Muscle layer of colon (tissue), 2 donors: ENCODE measurements at regions not wholly inside any gene's neighbourhood (a gene's known extent, or its start where the extent isn't known, plus 50 kb on each side); places are given as distances from the start of the nearest gene placed in this dataset.

Source experiments
- H3K27ac ChIP-seq: one replicate; pipeline ENCODE4 v1.7.0; 2013; ENCODE audit warnings: low read depth, mild to moderate bottlenecking, low read length, moderate library complexity
- H3K27me3 ChIP-seq, 2 donors: one replicate each; pipeline ENCODE4 v1.7.0; 2013; ENCODE audit warnings: low read length in 2 of 2, mild to moderate bottlenecking in 2 of 2; ENCODE audit not compliant: insufficient read depth in 2 of 2, control insufficient read depth in 1 of 2
- H3K36me3 ChIP-seq: one replicate; pipeline ENCODE4 v1.7.0; 2013; ENCODE audit warnings: mild to moderate bottlenecking, low read length; ENCODE audit not compliant: insufficient read depth
- H3K4me1 ChIP-seq: one replicate; pipeline ENCODE4 v1.7.0; 2013; ENCODE audit warnings: mild to moderate bottlenecking, low read length; ENCODE audit not compliant: insufficient read depth
- H3K4me3 ChIP-seq, 2 donors: one replicate each; pipeline ENCODE4 v1.7.0; 2013; ENCODE audit warnings: low read length in 2 of 2, low read depth in 1 of 2, mild to moderate bottlenecking in 1 of 2, moderate library complexity in 1 of 2
- H3K9ac ChIP-seq: one replicate; pipeline ENCODE4 v1.7.0; 2013; ENCODE audit warnings: low read length
- H3K9me3 ChIP-seq: one replicate; pipeline ENCODE4 v1.7.0; 2013; ENCODE audit warnings: mild to moderate bottlenecking, low read length
- donor health status: abdominal sarcoma.
- donor health status: Adenocarcinoma of cecum.

GRCh38 chr7:25546306-25546705, 318.0 kb upstream of the NPVF start:
- Histone ChIP-seq H3K4me1 (no peaks in the 10 kb centered on the region), H3K27ac (no peak overlapping the region), H3K27me3 (no peaks in the 10 kb centered on the region), H3K4me3 (no peak overlapping the region), H3K36me3 (no peaks in the 10 kb centered on the region), H3K9ac (no peak overlapping the region), H3K9me3 (no peaks in the 10 kb centered on the region)

GRCh38 chr7:25549271-25549921, 321.1 kb upstream of the NPVF start:
- H3K9ac ChIP-seq = no peak overlapping the region
- no peaks in the 10 kb centered on the region for H3K36me3 ChIP-seq
- H3K4me1 ChIP-seq = no peaks in the 10 kb centered on the region
- H3K27me3 ChIP-seq = no peaks in the 10 kb centered on the region
- H3K4me3 ChIP-seq = no peak overlapping the region
- H3K27ac ChIP-seq = no peak overlapping the region
- H3K9me3 ChIP-seq = no peaks in the 10 kb centered on the region

- no peaks in the 10 kb centered on the region for H3K27me3 ChIP-seq
Measured at GRCh38 chr7:25550149-25550548, 321.9 kb upstream of the NPVF start.

GRCh38 chr7:25552998-25553397, 324.7 kb upstream of the NPVF start:
- Histone ChIP-seq H3K4me1 (no peaks in the 10 kb centered on the region), H3K27ac (no peak overlapping the region), H3K36me3 (no peaks in the 10 kb centered on the region), H3K9ac (no peak overlapping the region), H3K27me3 (no peaks in the 10 kb centered on the region), H3K9me3 (no peaks in the 10 kb centered on the region), H3K4me3 (no peak overlapping the region)

More at GRCh38 chr7:25550149-25550548, 321.9 kb upstream of the NPVF start:
- Histone ChIP-seq H3K27ac (no peak overlapping the region), H3K9me3 (no peaks in the 10 kb centered on the region), H3K36me3 (no peaks in the 10 kb centered on the region), H3K9ac (no peak overlapping the region), H3K4me3 (no peak overlapping the region), H3K4me1 (no peaks in the 10 kb centered on the region)

- no peaks in the 10 kb centered on the region for H3K36me3 ChIP-seq
Measured at GRCh38 chr7:25553580-25554291, 325.4 kb upstream of the NPVF start.

GRCh38 chr7:25557379-25557917, 329.2 kb upstream of the NPVF start:
- no peaks in the 10 kb centered on the region for H3K9me3 ChIP-seq
- no peaks in the 10 kb centered on the region for H3K27me3 ChIP-seq
- H3K27ac ChIP-seq = no peak overlapping the region
- H3K36me3 ChIP-seq = no peaks in the 10 kb centered on the region
- H3K4me1 ChIP-seq = peaks cover 23% of the 10 kb centered on the region
- H3K9ac ChIP-seq = no peak overlapping the region
- no peak overlapping the region for H3K4me3 ChIP-seq

More at GRCh38 chr7:25553580-25554291, 325.4 kb upstream of the NPVF start:
- Histone ChIP-seq H3K27ac (no peak overlapping the region), H3K4me3 (no peak overlapping the region), H3K4me1 (no peaks in the 10 kb centered on the region), H3K9ac (no peak overlapping the region), H3K27me3 (no peaks in the 10 kb centered on the region), H3K9me3 (no peaks in the 10 kb centered on the region)

- Histone ChIP-seq H3K27ac (no peak overlapping the region), H3K27me3 (no peaks in the 10 kb centered on the region), H3K4me3 (no peak overlapping the region), H3K9me3 (no peaks in the 10 kb centered on the region), H3K36me3 (no peaks in the 10 kb centered on the region), H3K4me1 (peaks cover 28% of the 10 kb centered on the region), H3K9ac (no peak overlapping the region)
Measured at GRCh38 chr7:25557930-25558329, 329.6 kb upstream of the NPVF start.

- no peak overlapping the region for H3K27ac ChIP-seq
- H3K4me3 ChIP-seq = no peak overlapping the region
- no peak overlapping the region for H3K9ac ChIP-seq
- no peaks in the 10 kb centered on the region for H3K9me3 ChIP-seq
- H3K27me3 ChIP-seq = no peaks in the 10 kb centered on the region
- peaks cover 30% of the 10 kb centered on the region for H3K4me1 ChIP-seq
- no peaks in the 10 kb centered on the region for H3K36me3 ChIP-seq
Measured at GRCh38 chr7:25558605-25559004, 330.3 kb upstream of the NPVF start.

GRCh38 chr7:25559581-25560367, 331.5 kb upstream of the NPVF start:
- Histone ChIP-seq H3K27ac (no peak overlapping the region), H3K9me3 (no peaks in the 10 kb centered on the region), H3K4me3 (no peak overlapping the region), H3K4me1 (peaks cover 39% of the 10 kb centered on the region), H3K9ac (no peak overlapping the region), H3K36me3 (no peaks in the 10 kb centered on the region), H3K27me3 (no peaks in the 10 kb centered on the region)

GRCh38 chr7:25562673-25563182, 334.4 kb upstream of the NPVF start:
- Histone ChIP-seq H3K4me3 (no peak overlapping the region), H3K27ac (no peak overlapping the region), H3K27me3 (no peaks in the 10 kb centered on the region), H3K9me3 (no peaks in the 10 kb centered on the region), H3K9ac (no peak overlapping the region), H3K4me1 (peaks cover 47% of the 10 kb centered on the region), H3K36me3 (no peaks in the 10 kb centered on the region)

GRCh38 chr7:25565002-25565401, 336.7 kb upstream of the NPVF start:
- Histone ChIP-seq H3K9ac (no peak overlapping the region), H3K9me3 (no peaks in the 10 kb centered on the region), H3K36me3 (no peaks in the 10 kb centered on the region), H3K4me1 (peaks cover 41% of the 10 kb centered on the region), H3K27ac (no peak overlapping the region), H3K4me3 (no peak overlapping the region), H3K27me3 (no peaks in the 10 kb centered on the region)
